B cell (primary cell): ENCODE measurements at regions not wholly inside any gene's neighbourhood (a gene's known extent, or its start where the extent isn't known, plus 50 kb on each side); places are given as distances from the start of the nearest gene placed in this dataset.

Experiments used
- ATAC-seq: fragments of 200-7000 bp; cut with Tn5 transposase; one replicate; pipeline ENCODE4 v1.10.0; 2021; ENCODE audit warnings: low read depth, mild to moderate bottlenecking, moderate number of reproducible peaks, moderate library complexity
- CTCF ChIA-PET: fragments of 350-600 bp; sonication (Branson Sonifier 250); formaldehyde crosslinking; loops from one replicate; lab custom pipeline; 2021; ENCODE audit warnings: antibody characterized with exemption, inconsistent platforms; lab: Charles Lee
- POLR2A ChIA-PET: fragments of 350-600 bp; sonication (Branson Sonifier 250); formaldehyde crosslinking; loops from one replicate; lab custom pipeline; 2021; ENCODE audit warnings: antibody characterized with exemption; lab: Charles Lee
- DNase-seq: peaks from one replicate; pipeline ENCODE4 v3.0.0; 2013
- H2AFZ ChIP-seq: 2 replicates; pipeline ENCODE4 v1.6.1; 2012; ENCODE audit warnings: mild to moderate bottlenecking, low read depth, low read length; ENCODE audit not compliant: insufficient read depth, poor library complexity, severe bottlenecking
- H3K27ac ChIP-seq, 2 donors: 1 replicate in 1 of 2; 2 replicates in 1 of 2; pipeline ENCODE4 v1.5.1; 2012 to 2013; ENCODE audit warnings: low read length in 2 of 2, mild to moderate bottlenecking in 2 of 2, moderate library complexity in 1 of 2
- H3K27me3 ChIP-seq, 4 experiments: fragments of 200-600 bp in 1 of 4; sonication (generic) in 1 of 4; replicated peaks in 1 of 4; 1 replicate in 2 of 4; 2 replicates in 2 of 4; pipeline versions ENCODE4 v1.6.1 to v1.7.0; 2013 to 2016; ENCODE audit warnings: low read length in 3 of 4, mild to moderate bottlenecking in 2 of 4, mixed read lengths in 1 of 4, moderate library complexity in 1 of 4; ENCODE audit not compliant: insufficient read depth in 4 of 4, control insufficient read depth in 3 of 4; ENCODE audit errors: control extremely low read depth in 1 of 4
- H3K36me3 ChIP-seq, 2 experiments: replicated peaks in 1 of 2; 1 replicate in 1 of 2; 2 replicates in 1 of 2; pipeline versions ENCODE4 v1.6.1 to v1.7.1; 2013; ENCODE audit warnings: low read length in 1 of 2; ENCODE audit not compliant: insufficient read depth in 2 of 2, control insufficient read depth in 1 of 2; ENCODE audit errors: control extremely low read depth in 1 of 2, extremely low read depth in 1 of 2
- H3K4me1 ChIP-seq, 2 donors: fragments of 200-600 bp in 1 of 2; sonication (generic) in 1 of 2; 1 replicate in 1 of 2; 2 replicates in 1 of 2; pipeline versions ENCODE4 v1.5.1 to v1.6.1; 2013 to 2017; ENCODE audit warnings: low read length in 2 of 2; ENCODE audit not compliant: control insufficient read depth in 2 of 2, insufficient read depth in 2 of 2
- H3K4me2 ChIP-seq: replicated peaks from 2 replicates; pipeline ENCODE3; 2012; ENCODE audit warnings: mild to moderate bottlenecking, low read depth, low read length; ENCODE audit not compliant: poor library complexity, severe bottlenecking
- H3K4me3 ChIP-seq, 5 experiments: fragments of 200-600 bp in 1 of 5; sonication (generic) in 1 of 5; 1 replicate in 3 of 5; 2 replicates in 2 of 5; pipeline versions ENCODE4 v1.5.1 to v1.7.0; 2011 to 2016; ENCODE audit warnings: low read length in 4 of 5, mild to moderate bottlenecking in 4 of 5, low read depth in 2 of 5, control low read depth in 1 of 5, moderate library complexity in 1 of 5; ENCODE audit not compliant: insufficient read depth in 1 of 5; ENCODE audit errors: control extremely low read depth in 1 of 5, extremely low read depth in 1 of 5
- H3K79me2 ChIP-seq: fragments of 200-600 bp; sonication (generic); one replicate; pipeline ENCODE4 v1.6.0; 2016; ENCODE audit warnings: low read length; ENCODE audit not compliant: control insufficient read depth, insufficient read depth
- H3K9ac ChIP-seq: fragments of 200-600 bp; sonication (generic); 2 replicates; pipeline ENCODE4 v1.6.1; 2017; ENCODE audit warnings: mild to moderate bottlenecking, low read length, moderate library complexity
- H3K9me3 ChIP-seq, 3 donors: one replicate each; pipeline versions ENCODE4 v1.6.1 to v1.7.1; 2013; ENCODE audit warnings: low read length in 2 of 3; ENCODE audit not compliant: control insufficient read depth in 2 of 3, insufficient read depth in 1 of 3; ENCODE audit errors: control extremely low read depth in 1 of 3
- H4K20me1 ChIP-seq: 2 replicates; pipeline ENCODE4 v1.6.0; 2012; ENCODE audit warnings: mild to moderate bottlenecking, low read length; ENCODE audit not compliant: insufficient read depth, control insufficient read depth, poor library complexity, severe bottlenecking
- H3K27ac Mint-ChIP-seq: one replicate; pipeline ENCODE4 v1.8.0; 2021; ENCODE audit warnings: mixed read lengths
- H3K27me3 Mint-ChIP-seq: one replicate; pipeline ENCODE4 v1.8.0; 2021; ENCODE audit warnings: mixed read lengths
- H3K4me1 Mint-ChIP-seq: one replicate; pipeline ENCODE4 v1.8.0; 2021; ENCODE audit warnings: mixed read lengths
- H3K4me3 Mint-ChIP-seq: one replicate; pipeline ENCODE4 v1.8.0; 2021; ENCODE audit warnings: mixed read lengths
- H3K9me3 Mint-ChIP-seq: one replicate; pipeline ENCODE4 v1.8.0; 2022; ENCODE audit warnings: mixed read lengths; ENCODE audit not compliant: insufficient read depth
- EZH2 ChIP-seq: IDR thresholded peaks from 2 replicates; pipeline ENCODE4 v1.6.1; 2012; ENCODE audit warnings: borderline replicate concordance, low read depth, mild to moderate bottlenecking, moderate library complexity, low read length; ENCODE audit not compliant: insufficient read depth, poor library complexity, severe bottlenecking
- WGBS: methylation state at CpG from one replicate; pipeline ENCODE4 v1.1.5; 2013; ENCODE audit warnings: missing lambda C conversion rate; ENCODE audit not compliant: insufficient coverage; 5-methylcytosine and 5-hydroxymethylcytosine counted together
- intact Hi-C: fragments of 100-400 bp; cut with micrococcal nuclease; formaldehyde crosslinking; loops from one replicate; pipeline ENCODE4 v1.10.0; 2022
- TF ChIP-seq, protein P1 (sequence below): fragments of 200-600 bp; IDR thresholded peaks from one replicate; pipeline ENCODE4 v1.8.0; 2022; ENCODE audit warnings: antibody characterized with exemption, mild to moderate bottlenecking

DNA sequence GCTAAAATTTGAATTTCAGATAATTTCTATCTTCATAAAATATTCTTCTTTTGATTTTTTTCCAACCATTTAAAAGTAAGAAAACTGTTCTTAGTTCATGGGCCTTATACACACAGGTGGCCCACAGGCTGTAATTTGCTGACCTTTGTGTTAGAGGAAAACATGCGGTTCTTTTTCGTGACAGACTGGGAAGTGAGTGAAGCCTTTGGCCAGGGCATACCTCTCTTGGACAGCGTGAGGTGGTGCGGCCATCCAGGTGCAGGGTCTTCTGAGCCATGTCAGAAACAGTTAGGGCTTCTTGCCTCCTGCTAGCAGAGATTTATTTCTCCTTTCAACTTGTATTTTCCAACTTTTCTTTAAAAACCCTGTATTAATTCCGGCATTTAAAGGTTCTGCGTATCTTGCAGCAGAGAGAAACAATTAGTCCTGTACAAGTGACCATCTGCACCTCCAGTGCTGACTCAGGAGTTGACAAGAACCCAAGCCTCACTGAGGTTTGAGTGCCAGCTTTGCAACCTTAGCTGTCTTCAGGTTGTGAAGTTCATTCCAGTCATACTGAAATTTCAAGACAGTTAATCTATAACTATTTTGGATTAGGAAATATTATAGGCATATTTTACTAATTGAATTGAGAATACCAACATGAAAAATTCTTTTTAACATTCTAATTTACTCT is 177.8 kb downstream of the LY86 start:
- no peaks in the 10 kb centered on the region for H3K9me3 ChIP-seq
- ATAC-seq, result no peak
- intact Hi-C loops, result no loop called here
- TF ChIP-seq, protein P1, sequence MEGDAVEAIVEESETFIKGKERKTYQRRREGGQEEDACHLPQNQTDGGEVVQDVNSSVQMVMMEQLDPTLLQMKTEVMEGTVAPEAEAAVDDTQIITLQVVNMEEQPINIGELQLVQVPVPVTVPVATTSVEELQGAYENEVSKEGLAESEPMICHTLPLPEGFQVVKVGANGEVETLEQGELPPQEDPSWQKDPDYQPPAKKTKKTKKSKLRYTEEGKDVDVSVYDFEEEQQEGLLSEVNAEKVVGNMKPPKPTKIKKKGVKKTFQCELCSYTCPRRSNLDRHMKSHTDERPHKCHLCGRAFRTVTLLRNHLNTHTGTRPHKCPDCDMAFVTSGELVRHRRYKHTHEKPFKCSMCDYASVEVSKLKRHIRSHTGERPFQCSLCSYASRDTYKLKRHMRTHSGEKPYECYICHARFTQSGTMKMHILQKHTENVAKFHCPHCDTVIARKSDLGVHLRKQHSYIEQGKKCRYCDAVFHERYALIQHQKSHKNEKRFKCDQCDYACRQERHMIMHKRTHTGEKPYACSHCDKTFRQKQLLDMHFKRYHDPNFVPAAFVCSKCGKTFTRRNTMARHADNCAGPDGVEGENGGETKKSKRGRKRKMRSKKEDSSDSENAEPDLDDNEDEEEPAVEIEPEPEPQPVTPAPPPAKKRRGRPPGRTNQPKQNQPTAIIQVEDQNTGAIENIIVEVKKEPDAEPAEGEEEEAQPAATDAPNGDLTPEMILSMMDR, result no peak
- no peak for TF ChIP-seq EZH2
- no peaks in the 10 kb centered on the region for H3K4me1 Mint-ChIP-seq
- no peaks in the 10 kb centered on the region for H3K9me3 Mint-ChIP-seq
- no peak overlapping the region for H3K27ac Mint-ChIP-seq
- H4K20me1 ChIP-seq, result no peaks in the 10 kb centered on the region
- no peak overlapping the region for H3K9ac ChIP-seq
- peaks cover 7% of the 10 kb centered on the region for H3K27me3 Mint-ChIP-seq
- CTCF ChIA-PET, result no interaction called here
- no peaks in the 10 kb centered on the region for H3K79me2 ChIP-seq
- H3K36me3 ChIP-seq, result no peaks in the 10 kb centered on the region
- DNase-seq, result no peak
- no peaks in the 10 kb centered on the region for H3K27me3 ChIP-seq
- H3K4me2 ChIP-seq, result no peak overlapping the region
- 98% methylated on average over 6 of the region's 6 CpGs for WGBS
- POLR2A ChIA-PET, result no interaction called here
- H2AFZ ChIP-seq, result no peak overlapping the region
- no peaks in the 10 kb centered on the region for H3K4me1 ChIP-seq
- no peak overlapping the region for H3K4me3 ChIP-seq
- no peak overlapping the region for H3K27ac ChIP-seq
- no peak overlapping the region for H3K4me3 Mint-ChIP-seq

GRCh38 chr6:6769466-6769865 is 180.9 kb downstream of the LY86 start:
- no peaks in the 10 kb centered on the region for H3K9me3 Mint-ChIP-seq
- no peak for DNase-seq
- Histone ChIP-seq H2AFZ (no peak overlapping the region), H3K9ac (no peak overlapping the region), H3K79me2 (no peaks in the 10 kb centered on the region), H3K4me2 (no peak overlapping the region), H3K36me3 (no peaks in the 10 kb centered on the region), H4K20me1 (no peaks in the 10 kb centered on the region), H3K4me3 (no peak overlapping the region), H3K27ac (no peak overlapping the region), H3K4me1 (no peaks in the 10 kb centered on the region), H3K9me3 (no peaks in the 10 kb centered on the region), H3K27me3 (no peaks in the 10 kb centered on the region)
- no peaks in the 10 kb centered on the region for H3K4me1 Mint-ChIP-seq
- H3K27ac Mint-ChIP-seq, result no peak overlapping the region
- H3K27me3 Mint-ChIP-seq, result peaks cover 15% of the 10 kb centered on the region
- H3K4me3 Mint-ChIP-seq, result no peak overlapping the region
- ChIA-PET CTCF (interaction anchor here (1.2 to 2.5 kb wide), 2 partner anchors 10 to 472 kb away, joined by 4 to 9 read pairs; no protein-coding TSS in a partner anchor), POLR2A (no interaction called here)
- no peak for ATAC-seq
- intact Hi-C loops, result no loop called here
- TF ChIP-seq EZH2, result no peak
- TF ChIP-seq, protein P1, result no peak
- WGBS, result 93% methylated on average over 1 of the region's 1 CpG
